ENCODE measurements at regions not wholly inside any gene's neighbourhood (a gene's known extent, or its start where the extent isn't known, plus 50 kb on each side); places are given as distances from the start of the nearest gene placed in this dataset.

DNA sequence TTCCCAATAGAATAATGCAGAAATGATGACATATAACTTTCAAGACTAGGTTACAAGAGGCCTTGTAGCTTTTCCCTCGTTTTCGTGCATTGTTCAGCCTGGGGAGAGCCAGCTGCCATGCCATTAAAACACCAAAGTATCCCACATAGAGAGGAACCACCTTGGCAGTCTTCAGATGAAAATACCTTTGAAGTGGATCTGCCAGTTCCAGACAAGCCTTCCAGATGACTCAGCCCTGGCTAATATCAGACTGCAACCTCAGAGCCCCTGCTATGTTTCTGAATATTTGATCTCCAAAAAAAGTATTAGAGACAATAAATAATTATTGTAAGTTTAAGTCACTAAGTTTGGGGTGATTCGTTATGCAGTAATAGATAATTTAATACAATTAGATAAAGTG lies 294.3 kb upstream of the GBE1 start:
- Mint-ChIP-seq H3K9me3 (ENCODE audit: insufficient read depth) (no peaks in the 10 kb centered on the region), H3K27ac (no peak overlapping the region), H3K4me3 (no peak overlapping the region), H3K4me1 (ENCODE audit: low read depth) (no peaks in the 10 kb centered on the region), H3K36me3 (ENCODE audit: low read depth) (no peaks in the 10 kb centered on the region), H3K27me3 (ENCODE audit: low read depth) (no peaks in the 10 kb centered on the region)
- ChIA-PET POLR2A (no interaction called here), CTCF (no interaction called here)
- no peak for ATAC-seq
- DNase-seq = no peak

DNA sequence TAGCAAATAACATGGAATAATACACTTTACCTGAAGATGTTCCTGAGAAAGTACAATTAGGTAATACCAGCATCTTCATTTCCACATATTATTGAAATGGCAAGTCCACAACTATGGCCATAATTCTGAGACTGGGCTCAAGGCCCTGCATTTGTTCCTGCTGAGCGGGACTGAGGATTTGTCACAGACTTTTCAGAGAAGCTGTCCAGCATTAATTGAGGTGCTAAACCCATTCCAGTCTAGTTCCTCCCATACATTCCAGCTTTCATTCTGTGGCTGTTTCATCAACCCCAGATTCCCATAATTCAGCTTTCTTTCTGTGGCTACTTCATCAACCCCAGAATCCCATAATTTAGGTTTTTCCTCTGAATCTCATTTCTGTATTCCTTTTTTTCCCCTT lies 293.4 kb upstream of the GBE1 start:
- H3K36me3 Mint-ChIP-seq (ENCODE audit: low read depth) = no peaks in the 10 kb centered on the region
- CTCF ChIA-PET = no interaction called here
- POLR2A ChIA-PET = no interaction called here
- DNase-seq = no peak
- ATAC-seq = no peak
- H3K27me3 Mint-ChIP-seq (ENCODE audit: low read depth) = no peaks in the 10 kb centered on the region
- H3K27ac Mint-ChIP-seq = no peak overlapping the region
- no peaks in the 10 kb centered on the region for H3K9me3 Mint-ChIP-seq (ENCODE audit: insufficient read depth)
- H3K4me3 Mint-ChIP-seq = no peak overlapping the region
- H3K4me1 Mint-ChIP-seq (ENCODE audit: low read depth) = no peaks in the 10 kb centered on the region

DNA sequence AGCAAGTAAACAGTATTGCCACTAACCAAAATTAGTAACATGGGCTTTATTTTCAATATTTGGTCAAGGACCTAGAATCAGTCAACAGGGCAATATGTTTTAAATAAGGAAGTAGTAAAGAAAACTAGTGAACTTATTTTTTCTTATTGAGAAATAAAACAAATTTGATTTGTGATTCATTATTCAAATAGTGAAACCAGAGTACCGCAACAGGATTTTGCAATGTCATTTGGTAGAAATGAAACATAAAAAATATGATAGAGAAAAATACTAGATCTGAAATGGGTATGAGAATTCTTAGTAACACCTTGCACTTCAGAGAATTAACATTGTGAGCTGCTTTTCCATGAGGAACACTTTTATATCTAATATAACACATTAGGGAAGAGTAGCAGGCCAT lies 291.8 kb upstream of the GBE1 start:
- DNase-seq (no peak), ATAC-seq (no peak)
- Mint-ChIP-seq H3K36me3 (ENCODE audit: low read depth) (no peaks in the 10 kb centered on the region), H3K4me1 (ENCODE audit: low read depth) (no peaks in the 10 kb centered on the region), H3K4me3 (no peak overlapping the region), H3K27ac (no peak overlapping the region), H3K27me3 (ENCODE audit: low read depth) (no peaks in the 10 kb centered on the region), H3K9me3 (ENCODE audit: insufficient read depth) (no peaks in the 10 kb centered on the region)
- POLR2A ChIA-PET = no interaction called here
- CTCF ChIA-PET = no interaction called here

DNA sequence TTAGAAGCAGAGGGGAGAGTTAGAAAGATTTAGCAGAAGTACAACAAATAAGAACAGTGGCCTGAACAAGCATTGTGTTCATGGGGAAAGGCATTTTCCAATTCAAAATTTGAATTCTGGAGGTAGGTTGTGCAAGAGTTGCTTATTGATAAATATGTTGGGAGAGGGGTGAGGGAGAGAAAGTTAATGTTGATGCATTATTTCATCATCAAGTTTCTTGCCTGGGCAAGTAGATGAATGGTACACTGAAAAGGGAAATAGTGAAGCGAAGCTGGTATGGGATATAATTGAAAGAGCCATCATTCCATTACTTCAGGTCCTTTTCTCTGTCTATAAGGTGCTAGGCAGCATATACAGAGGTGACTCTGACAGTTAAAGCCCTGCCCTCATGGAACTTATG lies 288.9 kb upstream of the GBE1 start:
- no peak for DNase-seq
- POLR2A ChIA-PET = no interaction called here

DNA sequence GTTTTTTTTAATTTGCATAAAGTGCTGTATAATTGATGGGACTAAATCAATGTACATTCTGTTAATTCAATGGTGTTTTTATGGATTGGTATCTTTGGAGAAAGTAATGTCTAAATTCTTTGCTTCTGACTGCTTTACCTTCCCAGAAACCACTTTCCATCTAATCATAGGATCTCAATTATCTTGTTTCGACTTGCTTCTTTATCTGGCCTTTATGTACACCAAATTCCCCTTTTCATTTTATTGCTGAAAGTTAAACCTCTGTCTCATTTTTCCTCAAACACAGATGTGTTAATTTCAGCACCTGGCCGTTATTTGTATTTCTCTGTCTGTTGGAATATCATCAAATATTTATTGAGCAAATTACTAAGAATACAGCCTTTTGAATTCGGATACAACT lies 287.3 kb upstream of the GBE1 start:
- DNase-seq (no peak), ATAC-seq (no peak)
- Mint-ChIP-seq H3K27me3 (ENCODE audit: low read depth) (no peaks in the 10 kb centered on the region), H3K27ac (no peak overlapping the region), H3K36me3 (ENCODE audit: low read depth) (no peaks in the 10 kb centered on the region), H3K4me1 (ENCODE audit: low read depth) (no peaks in the 10 kb centered on the region), H3K9me3 (ENCODE audit: insufficient read depth) (no peaks in the 10 kb centered on the region), H3K4me3 (no peak overlapping the region)
- ChIA-PET CTCF (no interaction called here), POLR2A (no interaction called here)

More for the DNA sequence above, 288.9 kb upstream of the GBE1 start:
- Mint-ChIP-seq H3K9me3 (ENCODE audit: insufficient read depth) (no peaks in the 10 kb centered on the region), H3K4me3 (no peak overlapping the region), H3K36me3 (ENCODE audit: low read depth) (no peaks in the 10 kb centered on the region), H3K27ac (no peak overlapping the region), H3K27me3 (ENCODE audit: low read depth) (no peaks in the 10 kb centered on the region), H3K4me1 (ENCODE audit: low read depth) (no peaks in the 10 kb centered on the region)
- CTCF ChIA-PET = no interaction called here
- ATAC-seq = no peak

DNA sequence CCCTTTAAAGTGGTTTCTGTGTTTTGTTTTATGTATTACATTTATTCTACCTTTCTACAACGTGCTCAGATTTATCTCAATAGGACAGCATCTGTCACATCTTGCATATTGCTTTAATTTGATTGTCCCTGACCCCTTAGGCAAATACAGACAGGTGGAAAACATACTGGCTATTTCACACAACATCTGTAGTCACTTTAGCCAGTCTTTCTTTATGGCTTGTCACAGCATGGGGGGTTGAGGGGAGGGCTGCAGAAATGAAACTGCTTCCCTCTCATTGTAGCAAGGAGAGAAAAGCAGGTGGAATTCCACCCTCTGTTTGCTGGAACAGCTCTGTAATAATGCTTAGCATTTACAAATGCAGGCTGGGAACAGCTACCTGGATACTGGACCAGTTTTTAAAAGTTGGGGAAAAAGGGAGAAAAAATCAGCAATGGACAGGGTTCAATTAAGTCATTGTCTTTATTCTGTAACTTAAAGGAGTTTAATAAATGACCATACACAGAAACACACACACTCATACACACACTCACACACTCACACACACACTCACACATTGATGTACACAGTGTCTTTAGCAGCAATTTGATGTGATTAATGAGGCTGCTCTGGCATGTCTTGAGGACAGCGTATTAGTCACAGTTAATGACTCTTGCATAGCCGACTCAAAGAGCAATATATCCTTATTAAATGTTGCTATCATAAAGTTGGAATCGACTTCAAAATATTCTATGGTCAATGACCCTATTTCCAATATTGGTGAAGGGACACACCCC lies 283.7 kb upstream of the GBE1 start:
- no peak for DNase-seq
- Mint-ChIP-seq H3K27ac (no peak overlapping the region), H3K27me3 (ENCODE audit: low read depth) (no peaks in the 10 kb centered on the region), H3K36me3 (ENCODE audit: low read depth) (no peaks in the 10 kb centered on the region), H3K9me3 (ENCODE audit: insufficient read depth) (no peaks in the 10 kb centered on the region), H3K4me3 (no peak overlapping the region), H3K4me1 (ENCODE audit: low read depth) (no peaks in the 10 kb centered on the region)
- no peak for ATAC-seq
- CTCF ChIA-PET = no interaction called here
- POLR2A ChIA-PET = no interaction called here

DNA sequence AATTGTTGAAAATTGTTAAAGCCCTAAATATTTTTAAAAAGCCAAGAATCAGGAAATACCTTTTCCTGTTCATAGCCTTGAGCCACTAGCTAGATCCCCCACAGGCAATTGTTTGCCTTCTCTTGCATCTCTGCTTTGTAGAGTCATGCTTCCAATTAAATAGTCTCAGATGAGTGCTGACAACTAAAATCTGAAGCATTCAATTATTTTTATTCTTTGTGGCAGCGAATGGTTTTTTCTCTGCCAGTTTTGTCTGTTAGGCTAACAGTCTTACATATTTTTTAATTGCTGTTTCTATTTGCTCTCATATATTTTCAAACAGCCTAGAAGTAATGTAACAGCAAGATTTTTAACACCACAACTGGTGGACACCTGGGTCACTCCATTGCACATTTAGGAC lies 277.1 kb upstream of the GBE1 start:
- H3K4me1 Mint-ChIP-seq (ENCODE audit: low read depth) = no peaks in the 10 kb centered on the region
- no peaks in the 10 kb centered on the region for H3K27me3 Mint-ChIP-seq (ENCODE audit: low read depth)
- ChIA-PET CTCF (no interaction called here), POLR2A (no interaction called here)
- no peaks in the 10 kb centered on the region for H3K36me3 Mint-ChIP-seq (ENCODE audit: low read depth)
- ATAC-seq (no peak), DNase-seq (no peak)
- peaks cover 10% of the 10 kb centered on the region for H3K9me3 Mint-ChIP-seq (ENCODE audit: insufficient read depth)
- H3K4me3 Mint-ChIP-seq = no peak overlapping the region
- H3K27ac Mint-ChIP-seq = no peak overlapping the region

DNA sequence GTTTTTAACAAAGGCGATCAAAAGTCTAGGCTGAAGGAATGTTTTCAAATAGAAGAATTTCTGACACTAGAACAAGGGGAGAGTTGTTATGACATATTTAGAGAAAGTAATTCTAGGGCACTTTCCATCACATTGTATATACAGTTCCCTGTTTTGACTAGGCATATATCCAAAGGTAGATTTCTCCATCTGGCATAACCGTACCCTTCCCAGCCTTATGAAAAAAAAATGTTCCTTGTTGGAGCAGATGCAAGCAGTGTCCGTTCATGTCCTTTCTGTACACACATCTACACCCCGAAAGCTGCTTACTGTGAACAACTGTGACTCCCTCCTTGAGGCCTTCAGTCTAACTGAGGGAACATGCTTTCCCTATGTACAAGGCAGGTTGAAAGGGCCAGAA lies 271.7 kb upstream of the GBE1 start:
- CTCF ChIA-PET = no interaction called here
- POLR2A ChIA-PET = no interaction called here
- Mint-ChIP-seq H3K27me3 (ENCODE audit: low read depth) (no peaks in the 10 kb centered on the region), H3K27ac (no peak overlapping the region), H3K9me3 (ENCODE audit: insufficient read depth) (peaks cover 4% of the 10 kb centered on the region), H3K36me3 (ENCODE audit: low read depth) (no peaks in the 10 kb centered on the region), H3K4me3 (no peak overlapping the region), H3K4me1 (ENCODE audit: low read depth) (no peaks in the 10 kb centered on the region)
- DNase-seq (no peak), ATAC-seq (no peak)

DNA sequence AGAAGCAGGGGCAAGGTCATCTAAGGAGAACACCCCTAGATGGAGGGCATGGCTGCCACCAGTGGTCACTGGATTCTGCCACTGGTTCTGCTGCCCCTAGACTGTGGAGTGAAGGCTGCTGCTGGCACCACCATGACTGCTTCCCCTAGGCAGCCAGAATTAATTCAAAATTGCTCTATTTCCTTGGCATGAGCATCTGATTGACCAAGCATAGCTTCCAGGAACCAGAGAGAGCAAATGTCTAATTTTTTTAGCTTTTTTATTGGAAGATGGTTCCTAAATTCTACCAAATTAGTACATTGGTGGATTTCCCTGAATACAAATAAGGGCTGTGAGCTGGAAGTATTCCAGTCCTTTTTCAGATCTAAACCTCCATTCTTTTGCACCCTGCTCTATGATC lies 270.2 kb upstream of the GBE1 start:
- CTCF ChIA-PET = no interaction called here
- no peaks in the 10 kb centered on the region for H3K9me3 Mint-ChIP-seq (ENCODE audit: insufficient read depth)

DNA sequence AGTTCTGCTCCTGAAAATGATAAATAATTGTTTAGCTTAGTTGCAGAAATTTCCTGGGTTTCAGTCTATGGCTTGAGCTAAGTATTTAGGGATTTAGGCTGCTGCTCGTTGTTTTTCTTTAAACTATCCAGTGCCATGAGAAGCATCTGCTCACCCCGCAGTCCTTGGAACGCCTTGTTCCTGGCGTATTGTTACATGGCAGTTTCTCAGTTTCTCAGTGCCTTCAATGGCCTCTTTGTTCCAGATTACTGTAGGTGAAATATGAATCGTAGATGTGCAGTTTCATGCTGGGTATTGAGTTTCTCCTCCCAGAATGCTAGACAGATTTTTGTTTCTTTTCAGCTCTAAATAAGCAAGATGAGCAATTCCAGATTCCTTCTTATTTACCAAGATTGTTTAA lies 269.5 kb upstream of the GBE1 start:
- H3K4me1 Mint-ChIP-seq (ENCODE audit: low read depth) = no peaks in the 10 kb centered on the region
- ChIA-PET CTCF (interaction anchor here (0.6 kb wide), 1 partner anchor 808 kb away, joined by 3 read pairs; no protein-coding TSS in a partner anchor), POLR2A (no interaction called here)
- no peak for DNase-seq
- no peak overlapping the region for H3K27ac Mint-ChIP-seq
- H3K27me3 Mint-ChIP-seq (ENCODE audit: low read depth) = no peaks in the 10 kb centered on the region
- H3K36me3 Mint-ChIP-seq (ENCODE audit: low read depth) = no peaks in the 10 kb centered on the region
- H3K4me3 Mint-ChIP-seq = no peak overlapping the region
- no peak for ATAC-seq
- H3K9me3 Mint-ChIP-seq (ENCODE audit: insufficient read depth) = no peaks in the 10 kb centered on the region

More for the DNA sequence above, 270.2 kb upstream of the GBE1 start:
- Mint-ChIP-seq H3K27me3 (ENCODE audit: low read depth) (no peaks in the 10 kb centered on the region), H3K4me1 (ENCODE audit: low read depth) (no peaks in the 10 kb centered on the region), H3K36me3 (ENCODE audit: low read depth) (no peaks in the 10 kb centered on the region), H3K27ac (no peak overlapping the region), H3K4me3 (no peak overlapping the region)
- DNase-seq = no peak
- POLR2A ChIA-PET = no interaction called here
- no peak for ATAC-seq

DNA sequence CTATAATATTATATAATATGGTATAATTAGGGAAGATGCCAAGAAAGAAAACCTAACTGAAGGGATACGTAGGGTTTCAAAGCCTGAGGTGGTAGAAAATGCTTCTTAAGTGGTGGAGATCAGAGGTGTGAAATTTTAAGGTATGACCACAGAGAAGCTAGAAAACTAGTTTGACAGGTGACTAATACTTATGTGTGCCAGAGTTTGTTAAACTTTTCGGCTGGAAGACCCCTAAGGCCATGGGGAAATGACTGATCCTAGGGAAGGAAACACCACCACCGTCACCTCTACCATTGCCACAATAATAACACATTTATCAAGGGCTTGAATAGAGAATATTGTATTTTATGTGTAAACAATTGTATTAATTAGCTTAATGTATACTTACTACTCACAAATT lies 261.4 kb upstream of the GBE1 start:
- CTCF ChIA-PET = interaction anchor here (0.6 kb wide), 1 partner anchor 204 kb away, joined by 3 read pairs; no protein-coding TSS in a partner anchor
- ATAC-seq (no peak), DNase-seq (no peak)
- H3K36me3 Mint-ChIP-seq (ENCODE audit: low read depth) = no peaks in the 10 kb centered on the region
- no peaks in the 10 kb centered on the region for H3K9me3 Mint-ChIP-seq (ENCODE audit: insufficient read depth)
- no peak overlapping the region for H3K27ac Mint-ChIP-seq
- no peaks in the 10 kb centered on the region for H3K4me1 Mint-ChIP-seq (ENCODE audit: low read depth)
- H3K4me3 Mint-ChIP-seq = no peak overlapping the region
- no peaks in the 10 kb centered on the region for H3K27me3 Mint-ChIP-seq (ENCODE audit: low read depth)
- POLR2A ChIA-PET = no interaction called here

DNA sequence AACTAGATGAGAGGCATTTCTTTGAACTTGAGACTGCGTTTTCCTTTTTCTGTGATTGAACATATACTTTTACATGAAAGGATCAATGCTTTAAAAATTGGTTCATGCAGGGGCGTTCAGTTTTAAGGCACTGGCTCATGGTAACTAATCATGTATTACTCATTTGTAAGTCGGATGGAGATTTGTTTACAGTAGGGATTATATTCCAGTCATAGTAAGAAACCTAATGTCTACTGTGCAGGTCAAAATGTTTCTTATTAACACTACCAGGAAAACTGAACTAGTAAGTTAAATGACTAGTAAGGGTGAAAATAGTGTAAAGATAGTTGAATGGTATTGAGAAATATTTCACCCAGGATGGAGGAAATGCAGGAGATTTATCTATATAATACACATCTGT lies 258.8 kb upstream of the GBE1 start:
- POLR2A ChIA-PET = no interaction called here
- no peak overlapping the region for H3K4me3 Mint-ChIP-seq
- H3K27me3 Mint-ChIP-seq (ENCODE audit: low read depth) = no peaks in the 10 kb centered on the region
- DNase-seq (no peak), ATAC-seq (no peak)
- no peaks in the 10 kb centered on the region for H3K9me3 Mint-ChIP-seq (ENCODE audit: insufficient read depth)
- CTCF ChIA-PET = no interaction called here
- H3K36me3 Mint-ChIP-seq (ENCODE audit: low read depth) = no peaks in the 10 kb centered on the region
- H3K4me1 Mint-ChIP-seq (ENCODE audit: low read depth) = no peaks in the 10 kb centered on the region
- no peak overlapping the region for H3K27ac Mint-ChIP-seq

DNA sequence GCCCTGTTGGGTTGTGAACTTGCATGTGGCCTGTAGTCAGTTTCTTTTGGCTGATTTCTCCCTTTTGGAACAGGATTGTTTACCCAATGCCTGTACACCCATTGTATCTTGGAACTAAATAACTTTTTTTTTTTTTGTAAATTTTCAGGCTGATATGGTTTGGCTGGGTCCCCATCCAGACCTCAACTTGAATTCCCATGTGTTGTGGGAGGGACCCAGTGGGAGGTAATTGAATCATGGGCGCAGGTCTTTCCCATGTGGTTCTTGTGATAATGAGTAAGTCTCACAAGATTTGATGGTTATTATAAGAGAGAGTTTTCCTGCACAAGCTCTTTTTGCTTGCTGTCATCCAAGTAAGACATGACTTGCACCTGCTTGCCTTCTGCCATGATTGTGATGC lies 253.8 kb upstream of the GBE1 start:
- ChIA-PET POLR2A (no interaction called here), CTCF (no interaction called here)
- Mint-ChIP-seq H3K9me3 (ENCODE audit: insufficient read depth) (no peaks in the 10 kb centered on the region), H3K36me3 (ENCODE audit: low read depth) (no peaks in the 10 kb centered on the region), H3K27me3 (ENCODE audit: low read depth) (no peaks in the 10 kb centered on the region), H3K4me3 (no peak overlapping the region), H3K4me1 (ENCODE audit: low read depth) (no peaks in the 10 kb centered on the region), H3K27ac (no peak overlapping the region)
- no peak for DNase-seq
- no peak for ATAC-seq

Measured in activated CD8-positive, alpha-beta T cell treated with anti-CD3 and anti-CD28 coated beads, Interleukin-2, amount 10 ng/mL, durations not matched to agents 7 days and 5 days (primary cell).